Stomach (tissue), 4 donors: ENCODE measurements at regions not wholly inside any gene's neighbourhood (a gene's known extent, or its start where the extent isn't known, plus 50 kb on each side); places are given as distances from the start of the nearest gene placed in this dataset.

ENCODE experiments used
- CTCF ChIP-seq, 7 experiments: fragments of 450-650 bp in 4 of 7; fragments of 200-600 bp in 3 of 7; sonication (generic) in 3 of 7; IDR thresholded peaks; one replicate each; pipeline ENCODE4 v1.5.1; 2016 to 2019; ENCODE audit warnings: antibody characterized with exemption in 7 of 7, control low read depth in 2 of 7, mild to moderate bottlenecking in 1 of 7
- POLR2AphosphoS5 ChIP-seq, 3 donors: sonication (generic); formaldehyde crosslinking; IDR thresholded peaks; one replicate each; pipeline ENCODE4 v1.6.1; 2016; ENCODE audit warnings: antibody characterized with exemption in 3 of 3

DNA sequence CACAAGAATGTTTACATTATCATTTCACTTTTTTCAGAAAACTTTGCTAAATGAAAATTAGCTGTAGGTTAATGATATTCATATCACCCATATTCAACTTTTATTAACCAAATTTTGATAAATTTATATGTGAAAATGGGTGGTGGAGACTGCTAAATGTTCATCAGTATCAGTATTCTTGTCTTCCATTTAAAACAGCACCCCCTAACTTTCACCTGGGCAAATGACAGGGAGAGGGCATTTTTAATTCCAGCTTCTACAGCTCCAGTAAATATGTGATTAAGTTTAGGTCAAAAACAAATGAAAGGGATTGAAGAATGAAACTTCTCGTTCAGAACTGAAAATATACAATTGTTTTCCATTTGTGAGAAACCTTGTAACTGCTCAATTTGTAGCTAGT, 722.2 kb downstream of the KCNT2 start:
- TF ChIP-seq CTCF (IDR thresholded peaks at IDR 0.05) (no peak), POLR2AphosphoS5 (IDR thresholded peaks at IDR 0.05) (no peak)
